ENCODE measurements at regions not wholly inside any gene's neighbourhood (a gene's known extent, or its start where the extent isn't known, plus 50 kb on each side); places are given as distances from the start of the nearest gene placed in this dataset.

- TF ChIP-seq PRDM15 (CRISPR knock-in tag; IDR thresholded peaks at IDR 0.05) (no peak), NFYB (CRISPR knock-in tag; conservative IDR thresholded peaks at IDR 0.05; ENCODE audit: low read depth) (no peak), ZBTB43 (CRISPR knock-in tag; IDR thresholded peaks at IDR 0.05) (no peak), ZNF138 (CRISPR knock-in tag; conservative IDR thresholded peaks at IDR 0.05) (no peak)
Measured at GRCh38 chr14:38524636-38525509, 269.0 kb upstream of the CLEC14A start.

All from WTC11 (cell line).